BJ (cell line): ENCODE measurements at regions not wholly inside any gene's neighbourhood (a gene's known extent, or its start where the extent isn't known, plus 50 kb on each side); places are given as distances from the start of the nearest gene placed in this dataset.
"Not testable (repeated sequence)": the region's sequence is repeated elsewhere in the genome, so short reads cannot be mapped to it uniquely, and the experiment has no call there.

ENCODE experiments used
- CTCF ChIA-PET: fragments of 350-600 bp; formaldehyde crosslinking; extraction: SDS; loops from one replicate; lab custom pipeline; 2021; ENCODE audit warnings: antibody characterized with exemption, inconsistent platforms; lab: Yijun Ruan, JAX
- POLR2A ChIA-PET: fragments of 300-600 bp; sonication (Branson Sonifier 250); formaldehyde crosslinking; extraction: SDS; loops from one replicate; lab custom pipeline; 2021; ENCODE audit warnings: antibody characterized with exemption; lab: Charles Lee
- DNase-seq: peaks from one replicate; pipeline ENCODE4 v3.0.0-alpha.2; 2011; ENCODE audit warnings: low read depth
- H3K27me3 ChIP-seq: 2 replicates; pipeline ENCODE4 v1.6.0; 2011; ENCODE audit warnings: low read length; ENCODE audit not compliant: control insufficient read depth, insufficient read depth
- H3K36me3 ChIP-seq: 2 replicates; pipeline ENCODE4 v1.5.1; 2011; ENCODE audit warnings: low read length; ENCODE audit not compliant: control insufficient read depth, insufficient read depth
- H3K4me3 ChIP-seq: 2 replicates; pipeline ENCODE4 v1.5.1; 2011; ENCODE audit warnings: low read depth, mild to moderate bottlenecking, control low read depth, low read length
- CTCF ChIP-seq: IDR thresholded peaks from 2 replicates; pipeline ENCODE4 v1.5.1; 2011; ENCODE audit warnings: low read depth, mild to moderate bottlenecking, control low read depth, inconsistent platforms, low read length, moderate library complexity; ENCODE audit not compliant: insufficient read depth

- POLR2A ChIA-PET: no interaction called here
- no peak for DNase-seq
- CTCF ChIA-PET: interaction anchor here (0.8 to 3.9 kb wide), 7 partner anchors 59 to 291 kb away, joined by 3 to 30 read pairs (median 5); no protein-coding TSS in a partner anchor
- Histone ChIP-seq H3K27me3 (peaks cover 5% of the 10 kb centered on the region), H3K4me3 (no peak overlapping the region), H3K36me3 (no peaks in the 10 kb centered on the region)
- TF ChIP-seq CTCF: no peak
These were observed 97.6 kb downstream of the LYZL2 start for GRCh38 chr10:30531751-30532530.

GRCh38 chr10:30529373-30529998, 95.5 kb downstream of the MAP3K8 start:
- ChIA-PET CTCF (interaction anchor here (0.9 to 1.4 kb wide), 2 partner anchors 53 to 137 kb away, joined by 4 read pairs; no protein-coding TSS in a partner anchor), POLR2A (no interaction called here)
- no peak for TF ChIP-seq CTCF
- H3K36me3 ChIP-seq: no peaks in the 10 kb centered on the region
- H3K27me3 ChIP-seq: no peaks in the 10 kb centered on the region
- H3K4me3 ChIP-seq: no peak overlapping the region
- DNase-seq: no peak

- H3K36me3 ChIP-seq: no peaks in the 10 kb centered on the region
- no peak overlapping the region for H3K4me3 ChIP-seq
- H3K27me3 ChIP-seq: no peaks in the 10 kb centered on the region
- no peak for TF ChIP-seq CTCF
- ChIA-PET POLR2A (no interaction called here), CTCF (interaction anchor here (0.7 kb wide), 1 partner anchor 63 kb away, joined by 3 read pairs; no protein-coding TSS in a partner anchor)
- DNase-seq: no peak
These were observed 94.4 kb downstream of the MAP3K8 start for GRCh38 chr10:30528429-30528786.

- no peak for DNase-seq
- no peak for TF ChIP-seq CTCF
- CTCF ChIA-PET: interaction anchor here (0.7 kb wide), 1 partner anchor 63 kb away, joined by 3 read pairs; no protein-coding TSS in a partner anchor
- no peak overlapping the region for H3K4me3 ChIP-seq
- no peaks in the 10 kb centered on the region for H3K27me3 ChIP-seq
- POLR2A ChIA-PET: no interaction called here
- no peaks in the 10 kb centered on the region for H3K36me3 ChIP-seq
These were observed 93.8 kb downstream of the MAP3K8 start for GRCh38 chr10:30527623-30528428.

GRCh38 chr10:30522661-30523078, 88.7 kb downstream of the MAP3K8 start:
- DNase-seq, H3K27me3 ChIP-seq, H3K36me3 ChIP-seq, POLR2A ChIA-PET, H3K4me3 ChIP-seq: not testable (repeated sequence)
- CTCF ChIA-PET: interaction anchor here (0.6 kb wide), 1 partner anchor 44 kb away, joined by 3 read pairs; no protein-coding TSS in a partner anchor
